ENCODE measurements at regions not wholly inside any gene's neighbourhood (a gene's known extent, or its start where the extent isn't known, plus 50 kb on each side); places are given as distances from the start of the nearest gene placed in this dataset.

DNA sequence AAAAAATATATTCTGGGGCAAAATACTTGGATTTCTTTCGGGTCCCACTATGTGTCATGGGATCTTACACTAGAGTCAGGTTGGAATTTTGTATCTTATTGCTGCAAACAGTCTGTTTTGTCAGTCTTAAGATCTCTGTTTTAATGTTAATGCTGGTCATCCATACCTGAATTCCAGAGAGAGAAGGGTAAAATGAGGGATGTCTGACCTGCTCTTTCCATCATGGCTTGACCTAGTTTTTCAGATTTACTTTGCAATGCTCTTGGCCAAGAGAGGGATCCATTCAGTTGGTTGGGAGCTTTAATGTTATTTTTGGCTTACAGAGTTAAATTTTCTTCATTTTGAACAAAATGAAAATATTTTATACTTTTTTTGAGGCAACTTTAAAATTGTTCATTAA lies 117.2 kb downstream of the CASP12 start:
- TF ChIP-seq EZH2phosphoT487 (IDR thresholded peaks at IDR 0.05; ENCODE audit: borderline replicate concordance): no peak
- TF ChIP-seq, protein P1, sequence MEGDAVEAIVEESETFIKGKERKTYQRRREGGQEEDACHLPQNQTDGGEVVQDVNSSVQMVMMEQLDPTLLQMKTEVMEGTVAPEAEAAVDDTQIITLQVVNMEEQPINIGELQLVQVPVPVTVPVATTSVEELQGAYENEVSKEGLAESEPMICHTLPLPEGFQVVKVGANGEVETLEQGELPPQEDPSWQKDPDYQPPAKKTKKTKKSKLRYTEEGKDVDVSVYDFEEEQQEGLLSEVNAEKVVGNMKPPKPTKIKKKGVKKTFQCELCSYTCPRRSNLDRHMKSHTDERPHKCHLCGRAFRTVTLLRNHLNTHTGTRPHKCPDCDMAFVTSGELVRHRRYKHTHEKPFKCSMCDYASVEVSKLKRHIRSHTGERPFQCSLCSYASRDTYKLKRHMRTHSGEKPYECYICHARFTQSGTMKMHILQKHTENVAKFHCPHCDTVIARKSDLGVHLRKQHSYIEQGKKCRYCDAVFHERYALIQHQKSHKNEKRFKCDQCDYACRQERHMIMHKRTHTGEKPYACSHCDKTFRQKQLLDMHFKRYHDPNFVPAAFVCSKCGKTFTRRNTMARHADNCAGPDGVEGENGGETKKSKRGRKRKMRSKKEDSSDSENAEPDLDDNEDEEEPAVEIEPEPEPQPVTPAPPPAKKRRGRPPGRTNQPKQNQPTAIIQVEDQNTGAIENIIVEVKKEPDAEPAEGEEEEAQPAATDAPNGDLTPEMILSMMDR (conservative IDR thresholded peaks at IDR 0.05; ENCODE audit: low read length): no peak

All from Loucy (cell line).